Omental fat pad (tissue), 3 donors: ENCODE measurements at regions not wholly inside any gene's neighbourhood (a gene's known extent, or its start where the extent isn't known, plus 50 kb on each side); places are given as distances from the start of the nearest gene placed in this dataset.

Experiments
- ATAC-seq: fragments of 150-250 bp; one replicate; pipeline ENCODE4 v1.9.1; 2016; ENCODE audit warnings: mild to moderate bottlenecking, moderate library complexity; ENCODE audit not compliant: low FRiP score
- DNase-seq: peaks from one replicate; pipeline ENCODE4 v3.0.0-alpha.2; 2019; ENCODE audit warnings: low spot score
- CTCF ChIP-seq, 3 donors: fragments of 450-650 bp; IDR thresholded peaks; one replicate each; pipeline ENCODE4 v1.5.1; 2016 to 2017; ENCODE audit warnings: antibody characterized with exemption in 3 of 3, mild to moderate bottlenecking in 3 of 3, moderate library complexity in 2 of 3

GRCh38 chr3:164521644-164522043 is 556.7 kb downstream of the SI start:
- ATAC-seq = no peak
- DNase-seq = no peak
- no peak for TF ChIP-seq CTCF (IDR thresholded peaks at IDR 0.05)

- no peak for ATAC-seq
- DNase-seq = no peak
- TF ChIP-seq CTCF (IDR thresholded peaks at IDR 0.05) = no peak
Measured at GRCh38 chr3:164521139-164521538, 557.2 kb downstream of the SI start.

- ATAC-seq (no peak), DNase-seq (no peak)
- no peak for TF ChIP-seq CTCF (IDR thresholded peaks at IDR 0.05)
Measured at GRCh38 chr3:164515256-164515655, 563.0 kb downstream of the SI start.

GRCh38 chr3:164514576-164514975 is 563.7 kb downstream of the SI start:
- no peak for ATAC-seq

GRCh38 chr3:164507886-164508285 is 570.4 kb downstream of the SI start:
- ATAC-seq (no peak), DNase-seq (no peak)
- no peak for TF ChIP-seq CTCF (IDR thresholded peaks at IDR 0.05)

More at GRCh38 chr3:164514576-164514975, 563.7 kb downstream of the SI start:
- no peak for TF ChIP-seq CTCF (IDR thresholded peaks at IDR 0.05)
- DNase-seq = no peak

- ATAC-seq (no peak), DNase-seq (no peak)
- TF ChIP-seq CTCF (IDR thresholded peaks at IDR 0.05) = no peak
Measured at GRCh38 chr3:164498917-164499316, 579.4 kb downstream of the SI start.

- DNase-seq = no peak
- no peak for TF ChIP-seq CTCF (IDR thresholded peaks at IDR 0.05)
- no peak for ATAC-seq
Measured at GRCh38 chr3:164488893-164489292, 589.4 kb downstream of the SI start.
